Heart right ventricle (tissue), 16 donors: ENCODE measurements at regions not wholly inside any gene's neighbourhood (a gene's known extent, or its start where the extent isn't known, plus 50 kb on each side); places are given as distances from the start of the nearest gene placed in this dataset.

Experiments
- ATAC-seq, 8 donors: fragments of 200-7000 bp; cut with Tn5 transposase; one replicate each; pipeline ENCODE4 v1.9.1; 2020; ENCODE audit warnings: mild to moderate bottlenecking in 8 of 8, moderate library complexity in 8 of 8, moderate number of reproducible peaks in 1 of 8
- DNase-seq, 2 donors: peaks; one replicate each; pipeline ENCODE4 v3.0.0-alpha.2; 2020
- H3K27ac ChIP-seq, 10 donors: fragments of 200-600 bp; sonication (generic) in 2 of 10; one replicate each; pipeline versions ENCODE4 v1.5.0 to v1.8.0; 2020 to 2022; ENCODE audit warnings: mild to moderate bottlenecking in 3 of 10
- H3K27me3 ChIP-seq, 7 donors: fragments of 200-600 bp; one replicate each; pipeline ENCODE4 v1.8.0; 2021 to 2022; ENCODE audit warnings: mild to moderate bottlenecking in 2 of 7
- H3K36me3 ChIP-seq, 9 donors: fragments of 200-600 bp; sonication (generic) in 1 of 9; one replicate each; pipeline versions ENCODE4 v1.5.0 to v1.8.0; 2020 to 2022; ENCODE audit warnings: mild to moderate bottlenecking in 2 of 9
- H3K4me1 ChIP-seq, 9 donors: fragments of 200-600 bp; sonication (generic) in 1 of 9; one replicate each; pipeline versions ENCODE4 v1.5.0 to v1.8.0; 2020 to 2022; ENCODE audit warnings: mild to moderate bottlenecking in 4 of 9
- H3K4me3 ChIP-seq, 10 donors: fragments of 200-600 bp; sonication (generic) in 2 of 10; one replicate each; pipeline versions ENCODE4 v1.5.0 to v1.8.0; 2020 to 2022; ENCODE audit warnings: mild to moderate bottlenecking in 7 of 10, moderate library complexity in 2 of 10
- H3K9me3 ChIP-seq, 11 donors: fragments of 200-600 bp in 10 of 11; sonication (generic) in 2 of 11; one replicate each; pipeline versions ENCODE4 v1.5.0 to v1.8.0; 2013 to 2022; ENCODE audit warnings: mild to moderate bottlenecking in 2 of 11, control low read depth in 1 of 11, moderate library complexity in 1 of 11
- WGBS, 2 donors: extraction: QIAGEN DNeasy Blood & Tissue Kit; methylation state at CpG; one replicate each; pipeline ENCODE4 v1.1.7; 2013; ENCODE audit warnings: inconsistent platforms in 1 of 2; 5-methylcytosine and 5-hydroxymethylcytosine counted together
- intact Hi-C, 10 donors: fragments of 100-400 bp; cut with DNase I; formaldehyde crosslinking; loops; one replicate each; pipeline versions ENCODE4 v1.11.1 to v1.14.2; 2022
- TF ChIP-seq, protein P1 (sequence below), 9 donors: fragments of 200-600 bp; sonication (generic) in 2 of 9; IDR thresholded peaks; one replicate each; pipeline versions ENCODE4 v1.5.0 to v1.8.0; 2021 to 2022; ENCODE audit warnings: antibody characterized with exemption in 9 of 9, mild to moderate bottlenecking in 5 of 9, moderate library complexity in 1 of 9
- donor health status: Arrhythmogenic right ventricular cardiomyopathy.
- donor health status: ischemic (EF 13 %, LVEDD 7.1; RV severe dilation, severe dysfunction).
- donor health status: healthy with polysubstance abuse.
- donor health status: DM: no; HTN: yes; CAD: no.
- donor health status: DM: no; HTN: no; CAD: no.
- donor health status: ischemic (EF 25% LVEDD 6.9; RV normal size, moderate dysfunction).
- donor health status: ischemic (EF 25% LVEDD 5.7; RV mildly dilated, moderate dysfunction).
- donor health status: healthy.
- donor health status: DM: yes; HTN: yes; CAD: no.
- donor health status: Ischemic cardiomyopathy.
- donor health status: ischemic (EF 35%, LVEDD 5.7; RV mildly dilated, moderate dysfunction).
- donor health status: nonischemic (EF 11% LVEDD 7.7; RV severe dilation, severe dysfunction).
- donor health status: DM: yes; HTN: yes; CAD: no.
- donor health status: PGD.
- donor health status: ischemic (EF 29% LVEDD 5.4; RV normal size, mild dysfunction).
- donor health status: nonischemic (EF 23%, LVEDD 6.1; RV moderate dilation, normal function).

DNA sequence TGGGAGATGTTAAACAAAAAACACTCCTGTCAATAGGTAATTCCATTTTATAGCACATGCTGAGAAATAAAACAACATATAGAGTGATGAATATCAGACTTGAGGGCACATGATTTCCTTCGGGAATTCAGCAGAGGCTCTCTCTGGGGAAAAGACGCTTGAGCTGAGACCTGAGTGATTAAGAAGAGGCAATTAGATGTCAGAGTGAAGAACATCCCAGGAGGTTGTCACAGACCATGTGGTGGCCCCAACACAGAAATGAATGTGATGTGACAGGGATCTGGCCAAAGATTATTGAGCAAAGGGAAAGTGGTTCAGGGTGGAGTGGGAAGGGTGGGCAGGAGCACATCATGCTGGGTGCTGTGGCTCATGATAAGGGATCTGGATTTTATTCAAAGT, 254.7 kb downstream of the RAD51AP2 start:
- Histone ChIP-seq H3K27ac (no peak overlapping the region), H3K4me3 (no peak overlapping the region), H3K4me1 (no peaks in the 10 kb centered on the region), H3K36me3 (no peaks in the 10 kb centered on the region), H3K9me3 (no peaks in the 10 kb centered on the region), H3K27me3 (peaks cover 0 to 5% (median 0%) of the 10 kb centered on the region in 7 donors)
- intact Hi-C loops: no loop called here
- no peak for DNase-seq
- TF ChIP-seq, protein P1, sequence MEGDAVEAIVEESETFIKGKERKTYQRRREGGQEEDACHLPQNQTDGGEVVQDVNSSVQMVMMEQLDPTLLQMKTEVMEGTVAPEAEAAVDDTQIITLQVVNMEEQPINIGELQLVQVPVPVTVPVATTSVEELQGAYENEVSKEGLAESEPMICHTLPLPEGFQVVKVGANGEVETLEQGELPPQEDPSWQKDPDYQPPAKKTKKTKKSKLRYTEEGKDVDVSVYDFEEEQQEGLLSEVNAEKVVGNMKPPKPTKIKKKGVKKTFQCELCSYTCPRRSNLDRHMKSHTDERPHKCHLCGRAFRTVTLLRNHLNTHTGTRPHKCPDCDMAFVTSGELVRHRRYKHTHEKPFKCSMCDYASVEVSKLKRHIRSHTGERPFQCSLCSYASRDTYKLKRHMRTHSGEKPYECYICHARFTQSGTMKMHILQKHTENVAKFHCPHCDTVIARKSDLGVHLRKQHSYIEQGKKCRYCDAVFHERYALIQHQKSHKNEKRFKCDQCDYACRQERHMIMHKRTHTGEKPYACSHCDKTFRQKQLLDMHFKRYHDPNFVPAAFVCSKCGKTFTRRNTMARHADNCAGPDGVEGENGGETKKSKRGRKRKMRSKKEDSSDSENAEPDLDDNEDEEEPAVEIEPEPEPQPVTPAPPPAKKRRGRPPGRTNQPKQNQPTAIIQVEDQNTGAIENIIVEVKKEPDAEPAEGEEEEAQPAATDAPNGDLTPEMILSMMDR (IDR thresholded peaks at IDR 0.05): no peak
- WGBS, 2 donors: 30 to 51% methylated on average over 2 of the region's 2 CpGs
- ATAC-seq: no peak

GRCh38 chr2:17262854-17263569, 255.2 kb downstream of the RAD51AP2 start:
- intact Hi-C loops: no loop called here
- Histone ChIP-seq H3K27me3 (peaks cover 0 to 5% (median 0%) of the 10 kb centered on the region in 7 donors), H3K36me3 (no peaks in the 10 kb centered on the region), H3K4me1 (no peaks in the 10 kb centered on the region), H3K4me3 (no peak overlapping the region), H3K27ac (no peak overlapping the region), H3K9me3 (no peaks in the 10 kb centered on the region)
- ATAC-seq (no peak), DNase-seq (no peak)
- 87 to 95% methylated on average over 2 of the region's 2 CpGs for WGBS, 2 donors
- TF ChIP-seq, protein P1 (IDR thresholded peaks at IDR 0.05): no peak

GRCh38 chr2:17259613-17260012, 258.6 kb downstream of the RAD51AP2 start:
- Histone ChIP-seq H3K4me3 (no peak overlapping the region), H3K36me3 (no peaks in the 10 kb centered on the region), H3K9me3 (no peaks in the 10 kb centered on the region), H3K27me3 (peaks cover 0 to 5% (median 0%) of the 10 kb centered on the region in 7 donors), H3K4me1 (no peaks in the 10 kb centered on the region), H3K27ac (no peak overlapping the region)
- 84 to 88% methylated on average over 4 of the region's 4 CpGs for WGBS, 2 donors
- TF ChIP-seq, protein P1 (IDR thresholded peaks at IDR 0.05): no peak
- ATAC-seq (no peak), DNase-seq (no peak)
- intact Hi-C loops: loop anchor here in 1 of 10 donors (2.0 kb wide), 1 partner anchor 63 kb away; no protein-coding TSS in a partner anchor

DNA sequence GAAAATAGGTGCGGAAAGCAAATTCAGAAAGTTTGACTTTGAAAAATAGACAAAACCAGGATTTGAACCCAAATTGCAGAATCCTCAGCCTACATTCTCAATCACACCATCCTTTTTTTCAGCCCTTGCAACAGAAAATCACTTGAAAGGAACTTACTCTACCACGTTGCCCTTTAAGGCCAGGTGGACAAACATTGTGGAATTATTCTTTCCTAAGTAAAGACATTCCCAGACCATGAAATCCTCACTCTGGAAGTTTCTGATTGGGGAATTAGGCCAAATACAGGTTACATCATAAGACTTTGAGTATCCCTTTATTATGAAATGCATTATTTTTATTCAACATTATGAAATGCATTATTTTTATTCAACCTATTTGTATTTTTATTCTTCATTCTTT, 259.4 kb downstream of the RAD51AP2 start:
- Histone ChIP-seq H3K4me1 (no peaks in the 10 kb centered on the region), H3K36me3 (no peaks in the 10 kb centered on the region), H3K27ac (no peak overlapping the region), H3K27me3 (peaks cover 0 to 5% (median 0%) of the 10 kb centered on the region in 7 donors), H3K4me3 (no peak overlapping the region), H3K9me3 (no peaks in the 10 kb centered on the region)
- TF ChIP-seq, protein P1 (IDR thresholded peaks at IDR 0.05): no peak
- DNase-seq (no peak), ATAC-seq (no peak)
- 35 to 57% methylated on average over 2 of the region's 2 CpGs for WGBS, 2 donors
- intact Hi-C loops: loop anchor here in 1 of 10 donors (2.0 kb wide), 1 partner anchor 64 kb away; no protein-coding TSS in a partner anchor
